ENCODE measurements at regions not wholly inside any gene's neighbourhood (a gene's known extent, or its start where the extent isn't known, plus 50 kb on each side); places are given as distances from the start of the nearest gene placed in this dataset.
"Not testable (repeated sequence)": the region's sequence is repeated elsewhere in the genome, so short reads cannot be mapped to it uniquely, and the experiment has no call there.

GRCh38 chr1:68811806-68812205 lies 314.9 kb upstream of the DEPDC1 start:
- intact Hi-C loops (cut with DNase I; ENCODE audit: low total_unique reads) = no loop called here

GRCh38 chr1:68812333-68812732 lies 315.5 kb upstream of the DEPDC1 start:
- Histone ChIP-seq H3K27me3 (replicated peaks in 1 of 7) (no peaks in the 10 kb centered on the region), H3K9me3 (peaks cover 0 to 2% (median 0%) of the 10 kb centered on the region in 8 donors), H3K36me3 (no peaks in the 10 kb centered on the region), H3K4me3 (no peak overlapping the region), H3K4me1 (no peaks in the 10 kb centered on the region), H3K27ac (no peak overlapping the region)
- DNase-seq = no peak
- intact Hi-C loops (cut with DNase I; ENCODE audit: low total_unique reads) = no loop called here
- no peak for TF ChIP-seq POLR2AphosphoS5 (IDR thresholded peaks at IDR 0.05)
- TF ChIP-seq CTCF (IDR thresholded peaks at IDR 0.05 in 8 of 11, conservative IDR thresholded peaks at IDR 0.05 in 3 of 11) = no peak
- TF ChIP-seq POLR2A (IDR thresholded peaks at IDR 0.05) = no peak
- 71 to 89% (median 76%) methylated on average over 1 of the region's 1 CpG for WGBS, 5 donors

More at GRCh38 chr1:68811806-68812205, 314.9 kb upstream of the DEPDC1 start:
- DNase-seq = no peak
- Histone ChIP-seq H3K9me3 (no peaks in the 10 kb centered on the region), H3K36me3 (no peaks in the 10 kb centered on the region), H3K27ac (no peak overlapping the region), H3K27me3 (replicated peaks in 1 of 7) (no peaks in the 10 kb centered on the region), H3K4me3 (no peak overlapping the region), H3K4me1 (no peaks in the 10 kb centered on the region)
- TF ChIP-seq CTCF (IDR thresholded peaks at IDR 0.05 in 8 of 11, conservative IDR thresholded peaks at IDR 0.05 in 3 of 11) (no peak), POLR2AphosphoS5 (IDR thresholded peaks at IDR 0.05) (no peak), POLR2A (IDR thresholded peaks at IDR 0.05) (no peak)
- 79 to 84% (median 81%) methylated on average over 5 of the region's 5 CpGs for WGBS, 5 donors

GRCh38 chr1:68814067-68814466 lies 317.2 kb upstream of the DEPDC1 start:
- peaks cover 0 to 11% (median 0%) of the 10 kb centered on the region in 8 donors for H3K9me3 ChIP-seq
- H3K27me3 ChIP-seq (replicated peaks in 1 of 7) = no peaks in the 10 kb centered on the region
- WGBS, 5 donors = 60 to 77% (median 67%) methylated on average over 2 of the region's 2 CpGs
- intact Hi-C loops (cut with DNase I; ENCODE audit: low total_unique reads) = no loop called here
- TF ChIP-seq POLR2A (IDR thresholded peaks at IDR 0.05) = no peak
- no peak for TF ChIP-seq POLR2AphosphoS5 (IDR thresholded peaks at IDR 0.05)
- no peak for TF ChIP-seq CTCF (IDR thresholded peaks at IDR 0.05 in 8 of 11, conservative IDR thresholded peaks at IDR 0.05 in 3 of 11)
- no peak overlapping the region for H3K4me3 ChIP-seq
- no peaks in the 10 kb centered on the region for H3K36me3 ChIP-seq
- no peaks in the 10 kb centered on the region for H3K4me1 ChIP-seq
- no peak overlapping the region for H3K27ac ChIP-seq
- DNase-seq = no peak

- Histone ChIP-seq H3K27ac (no peak overlapping the region), H3K27me3 (replicated peaks in 1 of 7) (no peaks in the 10 kb centered on the region), H3K4me3 (no peak overlapping the region), H3K9me3 (peaks cover 0 to 11% (median 0%) of the 10 kb centered on the region in 8 donors), H3K36me3 (no peaks in the 10 kb centered on the region), H3K4me1 (no peaks in the 10 kb centered on the region)
- DNase-seq = no peak
- WGBS, 5 donors = 60 to 89% (median 81%) methylated on average over 1 of the region's 1 CpG
- intact Hi-C loops (cut with DNase I; ENCODE audit: low total_unique reads) = no loop called here
- no peak for TF ChIP-seq POLR2A (IDR thresholded peaks at IDR 0.05)
- no peak for TF ChIP-seq CTCF (IDR thresholded peaks at IDR 0.05 in 8 of 11, conservative IDR thresholded peaks at IDR 0.05 in 3 of 11)
- no peak for TF ChIP-seq POLR2AphosphoS5 (IDR thresholded peaks at IDR 0.05)
These were observed 318.8 kb upstream of the DEPDC1 start for GRCh38 chr1:68815632-68816031.

GRCh38 chr1:68817505-68818210 lies 320.8 kb upstream of the DEPDC1 start:
- H3K4me1 ChIP-seq; H3K4me3 ChIP-seq; H3K27ac ChIP-seq; H3K36me3 ChIP-seq; intact Hi-C loops (cut with DNase I; ENCODE audit: low total_unique reads); DNase-seq; H3K27me3 ChIP-seq (replicated peaks in 1 of 7): not testable (repeated sequence)
- 87 to 98% (median 95%) methylated on average over 30 to 49 of the region's 49 CpGs for WGBS, 5 donors
- H3K9me3 ChIP-seq = peaks cover 0 to 11% (median 0%) of the 10 kb centered on the region in 8 donors
